Breast epithelium (tissue), 4 donors: ENCODE measurements at regions not wholly inside any gene's neighbourhood (a gene's known extent, or its start where the extent isn't known, plus 50 kb on each side); places are given as distances from the start of the nearest gene placed in this dataset.

Source experiments
- DNase-seq, 2 donors: peaks; one replicate each; pipeline ENCODE4 v3.0.0-alpha.2; 2019; ENCODE audit warnings: low spot score in 2 of 2
- H3K27ac ChIP-seq, 2 donors: fragments of 200-600 bp; sonication (generic) in 1 of 2; one replicate each; pipeline ENCODE4 v1.5.1; 2016 to 2019; ENCODE audit warnings: mild to moderate bottlenecking in 1 of 2
- H3K27me3 ChIP-seq, 2 donors: fragments of 200-600 bp; sonication (generic) in 1 of 2; one replicate each; pipeline versions ENCODE4 v1.5.1 to v1.6.0; 2017 to 2019; ENCODE audit warnings: control low read depth in 1 of 2, mild to moderate bottlenecking in 1 of 2
- H3K36me3 ChIP-seq: fragments of 200-600 bp; one replicate; pipeline ENCODE4 v1.5.1; 2019
- H3K4me1 ChIP-seq, 2 donors: fragments of 200-600 bp; sonication (generic); one replicate each; pipeline ENCODE4 v1.5.1; 2016 to 2019; ENCODE audit warnings: control low read depth in 1 of 2
- H3K4me3 ChIP-seq, 3 donors: fragments of 200-600 bp; sonication (generic); 1 replicate in 2 of 3; 2 replicates in 1 of 3; pipeline ENCODE4 v1.5.1; 2016 to 2019; ENCODE audit warnings: mild to moderate bottlenecking in 3 of 3, moderate library complexity in 2 of 3
- H3K9me3 ChIP-seq, 2 donors: fragments of 200-600 bp; sonication (generic) in 1 of 2; one replicate each; pipeline ENCODE4 v1.5.1; 2016 to 2019; ENCODE audit warnings: control low read depth in 1 of 2
- CTCF ChIP-seq, 3 donors: fragments of 450-650 bp; IDR thresholded peaks; one replicate each; pipeline ENCODE4 v1.5.1; 2016 to 2017; ENCODE audit warnings: antibody characterized with exemption in 3 of 3, mild to moderate bottlenecking in 3 of 3, moderate library complexity in 3 of 3
- POLR2A ChIP-seq: fragments of 450-650 bp; IDR thresholded peaks from one replicate; pipeline ENCODE4 v1.6.1; 2016; ENCODE audit warnings: antibody characterized with exemption, mild to moderate bottlenecking, moderate library complexity
- POLR2AphosphoS5 ChIP-seq, 3 donors: sonication (generic); formaldehyde crosslinking; IDR thresholded peaks; one replicate each; pipeline ENCODE4 v1.6.1; 2017; ENCODE audit warnings: antibody characterized with exemption in 3 of 3
- intact Hi-C: fragments of 100-400 bp; cut with DNase I; formaldehyde crosslinking; loops from one replicate; pipeline ENCODE4 v1.15.1; 2023; ENCODE audit warnings: low total_unique reads

- no peak overlapping the region for H3K27ac ChIP-seq
- no peak overlapping the region for H3K4me3 ChIP-seq
- H3K4me1 ChIP-seq = no peaks in the 10 kb centered on the region
- TF ChIP-seq POLR2AphosphoS5 (IDR thresholded peaks at IDR 0.05) (no peak), POLR2A (no peak), CTCF (IDR thresholded peaks at IDR 0.05) (no peak)
- no peaks in the 10 kb centered on the region for H3K27me3 ChIP-seq
- no peaks in the 10 kb centered on the region for H3K9me3 ChIP-seq
- intact Hi-C loops = no loop called here
- no peak for DNase-seq
- H3K36me3 ChIP-seq = no peaks in the 10 kb centered on the region
Measured at GRCh38 chr4:105074097-105074496, 72.6 kb upstream of the TET2 start.

DNA sequence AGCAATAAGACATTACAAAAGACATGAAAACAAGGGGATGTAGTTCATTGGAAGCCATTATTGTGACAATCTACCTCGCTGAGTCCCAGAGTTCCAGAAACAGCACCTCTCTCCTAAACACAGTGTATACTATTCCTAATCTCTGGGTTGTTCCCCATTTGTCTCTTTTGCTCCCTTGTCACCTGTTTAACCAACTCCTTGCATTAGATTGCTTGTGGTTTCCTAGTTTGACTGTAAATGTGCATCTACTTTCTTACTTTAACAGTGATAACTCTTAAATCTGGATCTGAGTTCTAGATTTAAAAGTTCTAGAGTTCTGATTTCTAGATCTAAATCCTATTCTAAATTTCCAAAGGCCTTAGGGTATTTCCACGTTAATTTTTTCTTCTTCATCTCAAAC, 71.6 kb upstream of the TET2 start:
- H3K9me3 ChIP-seq = no peaks in the 10 kb centered on the region
- no peak overlapping the region for H3K27ac ChIP-seq
- intact Hi-C loops = no loop called here
- H3K4me1 ChIP-seq = no peaks in the 10 kb centered on the region
- TF ChIP-seq POLR2AphosphoS5 (IDR thresholded peaks at IDR 0.05) = no peak
- no peak for TF ChIP-seq POLR2A
- TF ChIP-seq CTCF (IDR thresholded peaks at IDR 0.05) = no peak
- DNase-seq = no peak
- H3K27me3 ChIP-seq = no peaks in the 10 kb centered on the region
- H3K4me3 ChIP-seq = no peak overlapping the region
- no peaks in the 10 kb centered on the region for H3K36me3 ChIP-seq

DNA sequence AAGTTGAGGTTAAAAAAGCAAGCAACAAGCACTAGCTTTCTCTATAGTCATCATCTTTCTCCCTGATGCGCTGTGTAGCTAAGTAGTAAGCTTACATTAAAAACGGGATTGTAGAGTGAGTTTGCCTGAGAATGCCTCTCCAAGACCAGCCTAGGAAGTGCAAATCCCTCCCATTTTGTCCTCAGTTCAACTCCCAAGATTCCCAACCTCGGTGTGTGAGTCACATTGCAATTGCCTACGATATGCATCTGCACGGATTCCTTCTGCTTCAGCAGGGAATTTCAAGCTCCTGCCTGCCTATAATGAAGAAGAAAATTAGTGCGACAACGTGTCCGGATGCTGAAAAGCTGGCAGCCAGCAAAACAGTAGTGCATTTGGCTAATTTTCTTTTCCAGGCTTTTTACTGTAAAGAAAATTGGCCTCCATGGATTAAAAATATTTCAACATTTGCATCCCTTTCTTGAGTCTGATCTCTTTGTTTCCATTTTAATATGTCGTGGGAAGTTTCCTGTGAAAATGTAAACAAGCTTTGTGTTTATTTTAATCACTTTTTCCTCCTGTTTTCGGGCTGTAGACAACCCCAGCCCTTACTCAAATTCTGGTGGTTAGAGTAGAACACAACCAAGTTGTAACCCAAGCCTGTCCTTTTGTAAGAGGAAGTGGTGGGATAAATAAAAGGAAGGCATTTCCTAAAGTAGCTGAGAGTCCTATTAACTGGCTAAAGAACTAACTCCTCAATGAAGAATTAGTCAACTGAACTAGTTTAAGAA, 58.4 kb upstream of the TET2 start:
- no peak for TF ChIP-seq CTCF (IDR thresholded peaks at IDR 0.05)
- no peak for TF ChIP-seq POLR2AphosphoS5 (IDR thresholded peaks at IDR 0.05)
- TF ChIP-seq POLR2A = no peak
- no peaks in the 10 kb centered on the region for H3K9me3 ChIP-seq
- H3K27me3 ChIP-seq = no peaks in the 10 kb centered on the region
- H3K36me3 ChIP-seq = no peaks in the 10 kb centered on the region
- H3K4me3 ChIP-seq = peak overlapping the region in 2 of 3 donors; percentile 1 to 7
- H3K27ac ChIP-seq = peak overlapping the region in 1 of 2 donors; percentile 9
- H3K4me1 ChIP-seq = no peaks in the 10 kb centered on the region
- intact Hi-C loops = no loop called here
- no peak for DNase-seq

DNA sequence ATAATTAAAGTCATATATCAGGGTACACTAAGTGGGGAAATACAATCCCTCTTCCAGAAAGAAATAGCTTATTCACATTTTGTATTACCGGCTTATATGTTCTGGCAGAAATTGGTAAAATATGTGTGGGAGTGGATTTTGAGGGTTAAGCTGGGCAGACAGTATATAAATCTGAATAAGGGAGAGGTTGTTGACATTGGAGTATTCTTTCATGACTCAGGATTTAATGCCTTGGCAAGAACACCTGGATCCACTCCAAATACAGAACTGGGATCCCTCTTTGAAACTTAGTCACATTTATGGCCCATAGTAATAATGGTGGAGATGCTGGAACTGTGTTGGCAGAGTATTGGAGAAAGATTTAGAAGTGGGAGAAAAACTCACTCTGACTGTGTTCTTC, 54.3 kb upstream of the TET2 start:
- Histone ChIP-seq H3K9me3 (no peaks in the 10 kb centered on the region), H3K4me1 (no peaks in the 10 kb centered on the region), H3K36me3 (no peaks in the 10 kb centered on the region), H3K4me3 (no peak overlapping the region), H3K27ac (no peak overlapping the region), H3K27me3 (no peaks in the 10 kb centered on the region)
- TF ChIP-seq POLR2A (no peak), POLR2AphosphoS5 (IDR thresholded peaks at IDR 0.05) (no peak), CTCF (IDR thresholded peaks at IDR 0.05) (no peak)
- intact Hi-C loops = no loop called here
- DNase-seq = no peak

GRCh38 chr4:105092768-105093167, 53.9 kb upstream of the TET2 start:
- DNase-seq = no peak
- Histone ChIP-seq H3K27ac (no peak overlapping the region), H3K9me3 (no peaks in the 10 kb centered on the region), H3K4me1 (no peaks in the 10 kb centered on the region), H3K36me3 (no peaks in the 10 kb centered on the region), H3K27me3 (no peaks in the 10 kb centered on the region), H3K4me3 (no peak overlapping the region)
- intact Hi-C loops = no loop called here
- TF ChIP-seq POLR2AphosphoS5 (IDR thresholded peaks at IDR 0.05) (no peak), CTCF (IDR thresholded peaks at IDR 0.05) (no peak), POLR2A (no peak)
